CD4-positive, alpha-beta T cell (primary cell): ENCODE measurements at regions not wholly inside any gene's neighbourhood (a gene's known extent, or its start where the extent isn't known, plus 50 kb on each side); places are given as distances from the start of the nearest gene placed in this dataset.

ENCODE experiments used
- ATAC-seq: fragments of 200-7000 bp; cut with Tn5 transposase; one replicate; pipeline ENCODE4 v1.10.0; 2022; ENCODE audit warnings: mild to moderate bottlenecking; ENCODE audit not compliant: poor library complexity
- CTCF ChIA-PET: fragments of 350-600 bp; sonication (Branson Sonifier 250); formaldehyde crosslinking; loops from one replicate; lab custom pipeline; 2021; ENCODE audit warnings: antibody characterized with exemption, inconsistent platforms; lab: Charles Lee
- POLR2A ChIA-PET: fragments of 350-600 bp; sonication (Branson Sonifier 250); formaldehyde crosslinking; loops from one replicate; lab custom pipeline; 2021; ENCODE audit warnings: antibody characterized with exemption, inconsistent platforms; lab: Charles Lee
- DNase-seq, 14 experiments: peaks; one replicate each; pipeline ENCODE4 v3.0.0-alpha.2; 2013 to 2020; ENCODE audit warnings: mixed read lengths in 2 of 14
- H3K27ac ChIP-seq, 2 donors: one replicate each; pipeline versions ENCODE4 v1.5.1 to v1.7.0; 2013; ENCODE audit warnings: low read length in 2 of 2, low read depth in 1 of 2, mild to moderate bottlenecking in 1 of 2
- H3K27me3 ChIP-seq, 2 experiments: 1 replicate in 1 of 2; 2 replicates in 1 of 2; pipeline versions ENCODE4 v1.6.1 to v1.7.0; 2013; ENCODE audit warnings: low read length in 2 of 2, control low read depth in 1 of 2, mild to moderate bottlenecking in 1 of 2, moderate library complexity in 1 of 2; ENCODE audit not compliant: insufficient read depth in 2 of 2, control insufficient read depth in 1 of 2
- H3K36me3 ChIP-seq: one replicate; pipeline ENCODE4 v1.6.1; 2013; ENCODE audit warnings: low read length, control low read depth; ENCODE audit not compliant: insufficient read depth
- H3K4me1 ChIP-seq: one replicate; pipeline ENCODE4 v1.6.1; 2013; ENCODE audit warnings: low read length, control low read depth; ENCODE audit not compliant: insufficient read depth
- H3K4me3 ChIP-seq: one replicate; pipeline ENCODE4 v1.5.1; 2013; ENCODE audit warnings: mild to moderate bottlenecking, low read length, moderate library complexity
- H3K9me3 ChIP-seq, 2 experiments: 1 replicate in 1 of 2; 2 replicates in 1 of 2; pipeline versions ENCODE4 v1.6.1 to v1.7.0; 2013; ENCODE audit warnings: low read length in 2 of 2, mild to moderate bottlenecking in 2 of 2, control low read depth in 1 of 2, moderate library complexity in 1 of 2; ENCODE audit not compliant: control insufficient read depth in 1 of 2, insufficient read depth in 1 of 2
- H3K27ac Mint-ChIP-seq: one replicate; pipeline ENCODE4 v1.8.0; 2020; ENCODE audit warnings: mixed read lengths
- H3K27me3 Mint-ChIP-seq: one replicate; pipeline ENCODE4 v1.8.0; 2021; ENCODE audit warnings: mixed read lengths
- H3K36me3 Mint-ChIP-seq: one replicate; pipeline ENCODE4 v1.8.0; 2021; ENCODE audit warnings: low read depth, mixed read lengths
- H3K4me1 Mint-ChIP-seq: one replicate; pipeline ENCODE4 v1.8.0; 2021; ENCODE audit warnings: low read depth, mixed read lengths
- H3K4me3 Mint-ChIP-seq: one replicate; pipeline ENCODE4 v1.8.0; 2020; ENCODE audit warnings: mild to moderate bottlenecking, mixed read lengths
- H3K9me3 Mint-ChIP-seq: one replicate; pipeline ENCODE4 v1.8.0; 2020; ENCODE audit warnings: mixed read lengths
- intact Hi-C, 2 experiments: fragments of 100-400 bp; cut with DNase I in 1 of 2; cut with micrococcal nuclease in 1 of 2; formaldehyde crosslinking; loops; one replicate each; pipeline versions ENCODE4 v1.15.1 to v1.9.0; 2023 to 2025; cut with DNase I, micrococcal nuclease
- TF ChIP-seq, protein P1 (sequence below): fragments of 200-600 bp; IDR thresholded peaks from one replicate; pipeline ENCODE4 v1.8.0; 2022; ENCODE audit warnings: antibody characterized with exemption, mild to moderate bottlenecking

DNA sequence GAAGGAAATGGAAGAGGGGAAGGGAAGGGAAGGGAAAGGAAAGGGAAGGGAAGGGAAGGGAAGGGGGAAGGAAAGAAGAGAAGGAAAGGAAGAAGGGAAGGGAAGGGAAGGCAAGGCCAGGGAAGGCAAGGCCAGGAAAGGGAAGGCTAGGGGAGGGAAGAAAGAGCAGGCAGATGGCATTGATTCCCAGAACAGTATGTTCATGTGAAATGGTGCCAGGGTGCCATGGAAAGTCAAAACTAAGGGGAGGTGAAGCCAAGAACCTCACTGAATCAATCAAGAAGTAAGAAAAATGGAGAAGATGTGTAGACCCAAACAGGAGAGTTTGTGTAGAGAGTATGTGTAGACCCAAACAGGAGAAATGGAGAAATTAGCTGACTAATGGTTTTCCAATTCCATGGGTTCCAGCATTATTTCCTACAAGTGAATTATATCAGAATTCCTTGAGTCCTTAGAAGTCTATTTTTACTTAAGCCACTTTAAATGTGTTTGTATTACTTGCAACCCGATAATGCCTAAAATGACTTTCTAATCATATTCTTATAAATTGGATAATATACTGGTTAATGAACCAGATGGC, 367.6 kb downstream of the TXNL1 start:
- H3K36me3 Mint-ChIP-seq = no peaks in the 10 kb centered on the region
- CTCF ChIA-PET = no interaction called here
- no peaks in the 10 kb centered on the region for H3K27me3 ChIP-seq
- H3K36me3 ChIP-seq = no peaks in the 10 kb centered on the region
- DNase-seq (no peak), ATAC-seq (no peak)
- intact Hi-C loops = no loop called here
- H3K27me3 Mint-ChIP-seq = no peaks in the 10 kb centered on the region
- POLR2A ChIA-PET = no interaction called here
- TF ChIP-seq, protein P1, sequence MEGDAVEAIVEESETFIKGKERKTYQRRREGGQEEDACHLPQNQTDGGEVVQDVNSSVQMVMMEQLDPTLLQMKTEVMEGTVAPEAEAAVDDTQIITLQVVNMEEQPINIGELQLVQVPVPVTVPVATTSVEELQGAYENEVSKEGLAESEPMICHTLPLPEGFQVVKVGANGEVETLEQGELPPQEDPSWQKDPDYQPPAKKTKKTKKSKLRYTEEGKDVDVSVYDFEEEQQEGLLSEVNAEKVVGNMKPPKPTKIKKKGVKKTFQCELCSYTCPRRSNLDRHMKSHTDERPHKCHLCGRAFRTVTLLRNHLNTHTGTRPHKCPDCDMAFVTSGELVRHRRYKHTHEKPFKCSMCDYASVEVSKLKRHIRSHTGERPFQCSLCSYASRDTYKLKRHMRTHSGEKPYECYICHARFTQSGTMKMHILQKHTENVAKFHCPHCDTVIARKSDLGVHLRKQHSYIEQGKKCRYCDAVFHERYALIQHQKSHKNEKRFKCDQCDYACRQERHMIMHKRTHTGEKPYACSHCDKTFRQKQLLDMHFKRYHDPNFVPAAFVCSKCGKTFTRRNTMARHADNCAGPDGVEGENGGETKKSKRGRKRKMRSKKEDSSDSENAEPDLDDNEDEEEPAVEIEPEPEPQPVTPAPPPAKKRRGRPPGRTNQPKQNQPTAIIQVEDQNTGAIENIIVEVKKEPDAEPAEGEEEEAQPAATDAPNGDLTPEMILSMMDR = no peak
- no peak overlapping the region for H3K27ac Mint-ChIP-seq
- H3K4me3 ChIP-seq = no peak overlapping the region
- no peak overlapping the region for H3K4me3 Mint-ChIP-seq
- H3K9me3 ChIP-seq = peaks cover 0 to 5% of the 10 kb centered on the region in 2 experiments
- no peaks in the 10 kb centered on the region for H3K9me3 Mint-ChIP-seq
- H3K4me1 Mint-ChIP-seq = no peaks in the 10 kb centered on the region
- H3K4me1 ChIP-seq = no peaks in the 10 kb centered on the region
- H3K27ac ChIP-seq = no peak overlapping the region

DNA sequence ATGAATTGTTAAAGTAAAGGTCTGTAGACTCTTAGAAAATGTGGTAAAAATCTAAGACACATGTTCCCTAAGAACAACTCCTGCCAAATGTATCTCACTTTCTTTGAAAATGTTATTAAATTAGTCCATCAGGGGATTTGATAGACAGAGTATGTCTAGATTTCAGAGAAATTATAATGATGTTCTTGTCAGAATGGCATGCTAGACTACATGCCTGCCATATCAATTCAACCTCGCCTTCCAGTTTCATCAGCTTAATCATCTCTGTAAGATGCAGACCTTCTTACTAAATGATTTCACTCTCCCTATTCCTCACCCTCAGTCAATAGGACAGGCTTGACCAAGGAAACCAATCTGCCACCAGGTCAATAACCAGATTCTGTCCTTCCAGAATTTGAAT, 368.4 kb downstream of the TXNL1 start:
- H3K27me3 ChIP-seq = no peaks in the 10 kb centered on the region
- DNase-seq = no peak
- ChIA-PET CTCF (no interaction called here), POLR2A (no interaction called here)
- H3K4me1 ChIP-seq = no peaks in the 10 kb centered on the region
- intact Hi-C loops = no loop called here
- H3K27ac Mint-ChIP-seq = no peak overlapping the region
- no peaks in the 10 kb centered on the region for H3K36me3 ChIP-seq
- no peak overlapping the region for H3K4me3 ChIP-seq
- TF ChIP-seq, protein P1 = no peak
- ATAC-seq = no peak
- peaks cover 0 to 5% of the 10 kb centered on the region in 2 experiments for H3K9me3 ChIP-seq
- H3K4me1 Mint-ChIP-seq = no peaks in the 10 kb centered on the region
- H3K27me3 Mint-ChIP-seq = no peaks in the 10 kb centered on the region
- H3K4me3 Mint-ChIP-seq = no peak overlapping the region
- H3K36me3 Mint-ChIP-seq = no peaks in the 10 kb centered on the region
- no peak overlapping the region for H3K27ac ChIP-seq
- no peaks in the 10 kb centered on the region for H3K9me3 Mint-ChIP-seq

DNA sequence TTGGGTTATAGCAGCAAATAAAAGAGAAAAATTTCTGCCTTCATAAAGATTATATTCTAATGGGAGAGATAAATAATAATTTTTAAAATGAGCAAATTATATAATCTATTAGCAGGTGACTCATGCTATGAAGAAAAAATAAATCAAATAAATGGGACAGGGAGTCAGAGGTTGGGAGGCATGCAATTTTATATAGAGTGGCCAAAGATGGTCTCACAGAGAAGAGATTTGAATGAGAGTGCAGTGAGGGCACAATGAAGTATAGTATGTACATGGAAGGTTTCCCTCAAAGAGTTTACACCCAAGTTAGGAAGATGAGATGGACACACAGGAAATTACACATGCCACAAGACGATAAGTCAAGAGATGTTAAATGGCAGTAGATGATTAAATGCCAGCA, 369.4 kb downstream of the TXNL1 start:
- H3K4me1 Mint-ChIP-seq = no peaks in the 10 kb centered on the region
- no peaks in the 10 kb centered on the region for H3K4me1 ChIP-seq
- peaks cover 0 to 5% of the 10 kb centered on the region in 2 experiments for H3K9me3 ChIP-seq
- no peak overlapping the region for H3K4me3 ChIP-seq
- no peaks in the 10 kb centered on the region for H3K36me3 ChIP-seq
- ChIA-PET POLR2A (no interaction called here), CTCF (no interaction called here)
- no peak for DNase-seq
- H3K9me3 Mint-ChIP-seq = no peaks in the 10 kb centered on the region
- intact Hi-C loops = no loop called here
- no peak overlapping the region for H3K4me3 Mint-ChIP-seq
- H3K36me3 Mint-ChIP-seq = no peaks in the 10 kb centered on the region
- no peak overlapping the region for H3K27ac Mint-ChIP-seq
- no peaks in the 10 kb centered on the region for H3K27me3 Mint-ChIP-seq
- H3K27ac ChIP-seq = no peak overlapping the region
- no peaks in the 10 kb centered on the region for H3K27me3 ChIP-seq
- no peak for ATAC-seq
- TF ChIP-seq, protein P1 = no peak
